WTC11 (cell line): ENCODE measurements at regions not wholly inside any gene's neighbourhood (a gene's known extent, or its start where the extent isn't known, plus 50 kb on each side); places are given as distances from the start of the nearest gene placed in this dataset.

Experiments
- FOXJ3 ChIP-seq: sonication (generic); formaldehyde crosslinking; IDR thresholded peaks from 2 replicates; pipeline ENCODE4 v1.9.0; 2021; ENCODE audit warnings: missing genetic modification reagents, mild to moderate bottlenecking, borderline replicate concordance
- GTF2I ChIP-seq: fragments of 250-450 bp; sonication (Bioruptor Pico); conservative IDR thresholded peaks from 2 replicates; pipeline ENCODE4 v1.4.0; 2021; ENCODE audit warnings: mild to moderate bottlenecking
- IRF2 ChIP-seq: sonication (generic); formaldehyde crosslinking; IDR thresholded peaks from 2 replicates; pipeline ENCODE4 v1.8.0; 2022; ENCODE audit warnings: low read depth, missing genetic modification reagents, borderline replicate concordance
- NFE2L1 ChIP-seq: sonication (generic); formaldehyde crosslinking; IDR thresholded peaks from 2 replicates; pipeline ENCODE4 v1.8.1; 2023; ENCODE audit warnings: missing genetic modification reagents
- NR1H2 ChIP-seq: sonication (generic); formaldehyde crosslinking; IDR thresholded peaks from 2 replicates; pipeline ENCODE4 v1.9.0; 2021; ENCODE audit warnings: mild to moderate bottlenecking, moderate library complexity, missing genetic modification reagents
- ZNF121 ChIP-seq: sonication (generic); formaldehyde crosslinking; IDR thresholded peaks from 2 replicates; pipeline ENCODE4 v1.8.0; 2023; ENCODE audit warnings: missing genetic modification reagents
- TF ChIP-seq, protein P1 (sequence below): sonication (generic); formaldehyde crosslinking; IDR thresholded peaks from 2 replicates; pipeline ENCODE4 v1.8.0; 2022; ENCODE audit warnings: mild to moderate bottlenecking, missing genetic modification reagents
- TF ChIP-seq, protein P2 (sequence below): fragments of 200-600 bp; IDR thresholded peaks from 2 replicates; pipeline ENCODE4 v1.8.0; 2022; ENCODE audit warnings: antibody characterized with exemption
- TF ChIP-seq, protein P3 (sequence below): sonication (generic); formaldehyde crosslinking; IDR thresholded peaks from 2 replicates; pipeline ENCODE4 v1.8.0; 2022; ENCODE audit warnings: mild to moderate bottlenecking, missing genetic modification reagents
- TF ChIP-seq, protein P4 (sequence below): sonication (generic); formaldehyde crosslinking; IDR thresholded peaks from 2 replicates; pipeline ENCODE4 v1.8.1; 2023; ENCODE audit warnings: mild to moderate bottlenecking, missing genetic modification reagents, moderate library complexity
- TF ChIP-seq, protein P5 (sequence below): sonication (generic); formaldehyde crosslinking; IDR thresholded peaks from 2 replicates; pipeline ENCODE4 v1.8.1; 2022; ENCODE audit warnings: low read depth, missing genetic modification reagents, borderline replicate concordance
- TF ChIP-seq, protein P6 (sequence below): fragments of 250-450 bp; sonication (Bioruptor Pico); IDR thresholded peaks from 2 replicates; pipeline ENCODE4 v2.1.2; 2022; ENCODE audit warnings: mild to moderate bottlenecking, moderate library complexity

DNA sequence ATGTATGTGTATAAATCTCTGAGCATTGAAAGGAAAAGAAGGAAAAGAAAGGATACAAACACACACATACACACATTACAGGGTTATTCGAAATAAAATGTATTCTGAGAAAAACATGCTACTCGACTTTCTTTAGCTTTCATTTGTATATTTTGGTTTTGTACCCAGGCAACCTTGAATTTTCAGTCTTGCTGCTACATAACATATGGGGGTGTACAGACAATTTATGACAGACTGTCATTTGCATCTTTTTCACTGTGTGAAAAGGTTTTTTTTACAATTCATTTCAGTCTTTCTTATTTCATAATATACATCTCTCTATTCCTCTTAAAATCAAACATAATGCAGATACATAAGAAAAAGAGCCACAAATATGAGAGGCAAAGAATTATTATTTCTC, 1238.4 kb upstream of the NXPH2 start:
- TF ChIP-seq, protein P1, sequence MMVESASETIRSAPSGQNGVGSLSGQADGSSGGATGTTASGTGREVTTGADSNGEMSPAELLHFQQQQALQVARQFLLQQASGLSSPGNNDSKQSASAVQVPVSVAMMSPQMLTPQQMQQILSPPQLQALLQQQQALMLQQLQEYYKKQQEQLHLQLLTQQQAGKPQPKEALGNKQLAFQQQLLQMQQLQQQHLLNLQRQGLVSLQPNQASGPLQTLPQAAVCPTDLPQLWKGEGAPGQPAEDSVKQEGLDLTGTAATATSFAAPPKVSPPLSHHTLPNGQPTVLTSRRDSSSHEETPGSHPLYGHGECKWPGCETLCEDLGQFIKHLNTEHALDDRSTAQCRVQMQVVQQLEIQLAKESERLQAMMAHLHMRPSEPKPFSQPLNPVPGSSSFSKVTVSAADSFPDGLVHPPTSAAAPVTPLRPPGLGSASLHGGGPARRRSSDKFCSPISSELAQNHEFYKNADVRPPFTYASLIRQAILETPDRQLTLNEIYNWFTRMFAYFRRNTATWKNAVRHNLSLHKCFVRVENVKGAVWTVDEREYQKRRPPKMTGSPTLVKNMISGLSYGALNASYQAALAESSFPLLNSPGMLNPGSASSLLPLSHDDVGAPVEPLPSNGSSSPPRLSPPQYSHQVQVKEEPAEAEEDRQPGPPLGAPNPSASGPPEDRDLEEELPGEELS (CRISPR knock-in tag), result no peak
- TF ChIP-seq, protein P2, sequence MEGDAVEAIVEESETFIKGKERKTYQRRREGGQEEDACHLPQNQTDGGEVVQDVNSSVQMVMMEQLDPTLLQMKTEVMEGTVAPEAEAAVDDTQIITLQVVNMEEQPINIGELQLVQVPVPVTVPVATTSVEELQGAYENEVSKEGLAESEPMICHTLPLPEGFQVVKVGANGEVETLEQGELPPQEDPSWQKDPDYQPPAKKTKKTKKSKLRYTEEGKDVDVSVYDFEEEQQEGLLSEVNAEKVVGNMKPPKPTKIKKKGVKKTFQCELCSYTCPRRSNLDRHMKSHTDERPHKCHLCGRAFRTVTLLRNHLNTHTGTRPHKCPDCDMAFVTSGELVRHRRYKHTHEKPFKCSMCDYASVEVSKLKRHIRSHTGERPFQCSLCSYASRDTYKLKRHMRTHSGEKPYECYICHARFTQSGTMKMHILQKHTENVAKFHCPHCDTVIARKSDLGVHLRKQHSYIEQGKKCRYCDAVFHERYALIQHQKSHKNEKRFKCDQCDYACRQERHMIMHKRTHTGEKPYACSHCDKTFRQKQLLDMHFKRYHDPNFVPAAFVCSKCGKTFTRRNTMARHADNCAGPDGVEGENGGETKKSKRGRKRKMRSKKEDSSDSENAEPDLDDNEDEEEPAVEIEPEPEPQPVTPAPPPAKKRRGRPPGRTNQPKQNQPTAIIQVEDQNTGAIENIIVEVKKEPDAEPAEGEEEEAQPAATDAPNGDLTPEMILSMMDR, result no peak
- no peak for TF ChIP-seq NFE2L1 (CRISPR knock-in tag)
- TF ChIP-seq, protein P3, sequence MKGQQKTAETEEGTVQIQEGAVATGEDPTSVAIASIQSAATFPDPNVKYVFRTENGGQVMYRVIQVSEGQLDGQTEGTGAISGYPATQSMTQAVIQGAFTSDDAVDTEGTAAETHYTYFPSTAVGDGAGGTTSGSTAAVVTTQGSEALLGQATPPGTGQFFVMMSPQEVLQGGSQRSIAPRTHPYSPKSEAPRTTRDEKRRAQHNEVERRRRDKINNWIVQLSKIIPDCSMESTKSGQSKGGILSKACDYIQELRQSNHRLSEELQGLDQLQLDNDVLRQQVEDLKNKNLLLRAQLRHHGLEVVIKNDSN (CRISPR knock-in tag), result no peak
- TF ChIP-seq, protein P4, sequence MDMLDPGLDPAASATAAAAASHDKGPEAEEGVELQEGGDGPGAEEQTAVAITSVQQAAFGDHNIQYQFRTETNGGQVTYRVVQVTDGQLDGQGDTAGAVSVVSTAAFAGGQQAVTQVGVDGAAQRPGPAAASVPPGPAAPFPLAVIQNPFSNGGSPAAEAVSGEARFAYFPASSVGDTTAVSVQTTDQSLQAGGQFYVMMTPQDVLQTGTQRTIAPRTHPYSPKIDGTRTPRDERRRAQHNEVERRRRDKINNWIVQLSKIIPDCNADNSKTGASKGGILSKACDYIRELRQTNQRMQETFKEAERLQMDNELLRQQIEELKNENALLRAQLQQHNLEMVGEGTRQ, result no peak
- TF ChIP-seq GTF2I (CRISPR knock-in tag), result no peak
- TF ChIP-seq ZNF121 (CRISPR knock-in tag), result no peak
- no peak for TF ChIP-seq FOXJ3 (CRISPR knock-in tag)
- TF ChIP-seq IRF2, result no peak
- no peak for TF ChIP-seq NR1H2 (CRISPR knock-in tag)
- TF ChIP-seq, protein P5, sequence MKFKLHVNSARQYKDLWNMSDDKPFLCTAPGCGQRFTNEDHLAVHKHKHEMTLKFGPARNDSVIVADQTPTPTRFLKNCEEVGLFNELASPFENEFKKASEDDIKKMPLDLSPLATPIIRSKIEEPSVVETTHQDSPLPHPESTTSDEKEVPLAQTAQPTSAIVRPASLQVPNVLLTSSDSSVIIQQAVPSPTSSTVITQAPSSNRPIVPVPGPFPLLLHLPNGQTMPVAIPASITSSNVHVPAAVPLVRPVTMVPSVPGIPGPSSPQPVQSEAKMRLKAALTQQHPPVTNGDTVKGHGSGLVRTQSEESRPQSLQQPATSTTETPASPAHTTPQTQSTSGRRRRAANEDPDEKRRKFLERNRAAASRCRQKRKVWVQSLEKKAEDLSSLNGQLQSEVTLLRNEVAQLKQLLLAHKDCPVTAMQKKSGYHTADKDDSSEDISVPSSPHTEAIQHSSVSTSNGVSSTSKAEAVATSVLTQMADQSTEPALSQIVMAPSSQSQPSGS (CRISPR knock-in tag), result no peak
- TF ChIP-seq, protein P6, sequence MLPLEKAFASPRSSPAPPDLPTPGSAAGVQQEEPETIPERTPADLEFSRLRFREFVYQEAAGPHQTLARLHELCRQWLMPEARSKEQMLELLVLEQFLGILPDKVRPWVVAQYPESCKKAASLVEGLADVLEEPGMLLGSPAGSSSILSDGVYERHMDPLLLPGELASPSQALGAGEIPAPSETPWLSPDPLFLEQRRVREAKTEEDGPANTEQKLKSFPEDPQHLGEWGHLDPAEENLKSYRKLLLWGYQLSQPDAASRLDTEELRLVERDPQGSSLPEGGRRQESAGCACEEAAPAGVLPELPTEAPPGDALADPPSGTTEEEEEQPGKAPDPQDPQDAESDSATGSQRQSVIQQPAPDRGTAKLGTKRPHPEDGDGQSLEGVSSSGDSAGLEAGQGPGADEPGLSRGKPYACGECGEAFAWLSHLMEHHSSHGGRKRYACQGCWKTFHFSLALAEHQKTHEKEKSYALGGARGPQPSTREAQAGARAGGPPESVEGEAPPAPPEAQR (CRISPR knock-in tag), result no peak
